ENCODE measurements at regions not wholly inside any gene's neighbourhood (a gene's known extent, or its start where the extent isn't known, plus 50 kb on each side); places are given as distances from the start of the nearest gene placed in this dataset.

GRCh38 chr1:18549906-18550305, 69.2 kb downstream of the KLHDC7A start:
- TF ChIP-seq POLR2A (IDR thresholded peaks at IDR 0.05; ENCODE audit: low read depth, low read length) (no peak), MAFK (IDR thresholded peaks at IDR 0.05; ENCODE audit: low read depth, low read length) (no peak), CHD1 (IDR thresholded peaks at IDR 0.05; ENCODE audit: low read depth, low read length) (no peak), CTCF (conservative IDR thresholded peaks at IDR 0.05; ENCODE audit: low read depth, low read length) (no peak), MXI1 (IDR thresholded peaks at IDR 0.05; ENCODE audit: borderline replicate concordance, low read depth, low read length) (no peak), NFE2L2 (IDR thresholded peaks at IDR 0.05; ENCODE audit: low read depth, low read length) (no peak), SMC3 (IDR thresholded peaks at IDR 0.05; ENCODE audit: low read depth, low read length) (no peak)
